NT2/D1 (cell line): ENCODE measurements at regions not wholly inside any gene's neighbourhood (a gene's known extent, or its start where the extent isn't known, plus 50 kb on each side); places are given as distances from the start of the nearest gene placed in this dataset.

Experiments used
- DNase-seq: peaks from one replicate; pipeline ENCODE4 v3.0.0-alpha.2; 2011; ENCODE audit warnings: low read depth, low spot score
- H3K27me3 ChIP-seq: 2 replicates; pipeline ENCODE4 v1.6.0; 2011; ENCODE audit warnings: mild to moderate bottlenecking; ENCODE audit not compliant: insufficient read length, insufficient read depth
- H3K36me3 ChIP-seq: 2 replicates; pipeline ENCODE4 v1.6.1; 2011; ENCODE audit warnings: mild to moderate bottlenecking, low read length, mixed read lengths; ENCODE audit not compliant: insufficient read depth, insufficient read length
- H3K4me1 ChIP-seq: 2 replicates; pipeline ENCODE4 v1.5.1; 2011; ENCODE audit not compliant: insufficient read depth, insufficient read length
- H3K4me3 ChIP-seq: 2 replicates; pipeline ENCODE4 v1.5.1; 2011; ENCODE audit warnings: low read depth; ENCODE audit not compliant: insufficient read length
- H3K9ac ChIP-seq: 2 replicates; pipeline ENCODE4 v1.6.0; 2011; ENCODE audit warnings: low read depth; ENCODE audit not compliant: insufficient read length
- H3K9me3 ChIP-seq: 2 replicates; pipeline ENCODE4 v1.5.1; 2011; ENCODE audit warnings: mild to moderate bottlenecking, low read length; ENCODE audit not compliant: insufficient read depth
- SUZ12 ChIP-seq: IDR thresholded peaks from 2 replicates; pipeline ENCODE4 v1.6.1; 2011; ENCODE audit not compliant: insufficient read length, insufficient read depth; ENCODE audit errors: extremely low read depth
- YY1 ChIP-seq: IDR thresholded peaks from 2 replicates; pipeline ENCODE4 v1.6.1; 2011; ENCODE audit not compliant: insufficient read length, insufficient read depth
- ZNF274 ChIP-seq: IDR thresholded peaks from 2 replicates; pipeline ENCODE4 v1.6.1; 2011; ENCODE audit warnings: mild to moderate bottlenecking, low read depth, low read length

- H3K36me3 ChIP-seq, result no peaks in the 10 kb centered on the region
- H3K9ac ChIP-seq, result no peak overlapping the region
- no peak for DNase-seq
- no peaks in the 10 kb centered on the region for H3K9me3 ChIP-seq
- H3K4me1 ChIP-seq, result no peaks in the 10 kb centered on the region
- no peak for TF ChIP-seq ZNF274
- TF ChIP-seq YY1, result no peak
- H3K4me3 ChIP-seq, result no peak overlapping the region
- no peaks in the 10 kb centered on the region for H3K27me3 ChIP-seq
These were observed 371.9 kb upstream of the CNTN4 start for GRCh38 chr3:1726741-1727140.

DNA sequence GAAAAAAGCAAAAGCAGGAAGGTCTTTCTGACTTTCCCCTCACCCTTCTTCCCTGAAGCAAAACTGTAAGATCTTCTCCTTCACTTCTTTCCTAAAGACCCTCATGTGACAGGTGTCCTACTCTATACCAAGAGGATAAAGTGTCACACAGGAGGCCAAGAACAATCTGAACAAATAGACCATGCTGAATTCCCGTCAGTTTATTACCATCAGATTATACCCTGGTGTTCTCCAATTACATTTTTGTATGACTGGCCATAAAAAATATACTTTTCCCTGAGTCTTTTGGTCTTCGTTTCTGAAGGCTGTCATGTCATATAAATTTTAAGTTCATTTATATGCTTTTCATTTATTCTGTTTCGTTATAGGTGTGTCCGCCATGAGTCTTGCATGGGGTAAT lies 371.4 kb upstream of the CNTN4 start:
- no peaks in the 10 kb centered on the region for H3K9me3 ChIP-seq
- H3K36me3 ChIP-seq, result no peaks in the 10 kb centered on the region
- H3K9ac ChIP-seq, result no peak overlapping the region
- no peaks in the 10 kb centered on the region for H3K27me3 ChIP-seq
- H3K4me1 ChIP-seq, result no peaks in the 10 kb centered on the region
- no peak overlapping the region for H3K4me3 ChIP-seq
- TF ChIP-seq SUZ12 (no peak), YY1 (no peak), ZNF274 (no peak)
- no peak for DNase-seq

DNA sequence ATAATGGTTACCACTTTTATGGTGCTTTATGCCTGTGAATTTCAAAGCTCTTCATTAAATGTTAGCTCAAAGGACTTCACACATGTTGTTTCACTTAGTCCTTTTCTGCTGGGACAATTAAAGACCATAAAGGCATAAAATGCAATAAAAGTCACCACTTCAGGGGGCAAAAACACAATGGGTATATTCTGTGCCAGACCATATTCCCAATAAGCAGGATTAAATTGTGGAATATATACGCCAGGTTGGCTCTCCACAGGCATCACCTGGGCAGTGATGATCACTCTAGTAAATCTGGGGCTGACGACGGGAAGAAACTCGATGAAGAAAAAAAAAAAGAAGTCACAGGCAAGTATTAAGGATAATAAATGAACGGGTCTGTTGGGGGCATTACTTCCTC lies 370.2 kb upstream of the CNTN4 start:
- Histone ChIP-seq H3K9me3 (no peaks in the 10 kb centered on the region), H3K9ac (no peak overlapping the region), H3K27me3 (no peaks in the 10 kb centered on the region), H3K4me3 (no peak overlapping the region), H3K4me1 (no peaks in the 10 kb centered on the region), H3K36me3 (no peaks in the 10 kb centered on the region)
- no peak for DNase-seq
- TF ChIP-seq ZNF274 (no peak), YY1 (no peak), SUZ12 (no peak)

DNA sequence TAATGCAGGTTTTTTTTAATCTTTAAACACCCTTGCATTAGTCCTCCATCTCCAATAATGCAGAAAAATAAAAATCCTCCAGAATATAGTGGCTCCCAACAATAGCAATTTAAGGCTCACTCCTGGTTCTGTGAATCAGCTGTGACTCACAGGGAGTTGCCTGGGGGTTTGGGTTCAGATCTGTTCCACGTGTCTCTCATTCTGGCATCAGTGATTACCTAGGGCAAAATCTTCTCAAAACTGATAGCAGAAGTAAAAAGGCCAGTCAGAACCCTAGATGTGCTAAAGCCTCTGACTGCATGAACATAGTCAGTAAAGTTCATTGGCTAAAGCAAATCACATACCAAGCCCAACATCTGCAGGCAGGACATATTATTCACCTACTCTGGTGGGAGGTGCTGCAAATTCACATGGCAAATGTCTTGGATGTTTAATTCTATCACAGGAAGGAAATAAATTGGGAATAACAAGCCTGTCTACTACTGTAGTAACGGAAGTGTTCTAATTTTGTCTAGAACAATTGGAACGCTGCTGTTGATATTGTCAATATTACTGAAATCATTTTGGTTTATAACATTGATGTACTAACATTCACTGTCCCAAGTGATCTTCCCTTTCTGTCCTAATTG lies 364.1 kb upstream of the CNTN4 start:
- H3K27me3 ChIP-seq, result no peaks in the 10 kb centered on the region
- no peak overlapping the region for H3K9ac ChIP-seq
- H3K9me3 ChIP-seq, result no peaks in the 10 kb centered on the region
- H3K4me1 ChIP-seq, result no peaks in the 10 kb centered on the region
- no peak overlapping the region for H3K4me3 ChIP-seq
- no peak for DNase-seq
- no peaks in the 10 kb centered on the region for H3K36me3 ChIP-seq
- TF ChIP-seq ZNF274 (no peak), SUZ12 (no peak), YY1 (no peak)

- no peak for DNase-seq
- TF ChIP-seq SUZ12, result no peak
- no peak for TF ChIP-seq ZNF274
- no peak for TF ChIP-seq YY1
- Histone ChIP-seq H3K4me1 (no peaks in the 10 kb centered on the region), H3K4me3 (no peak overlapping the region), H3K27me3 (no peaks in the 10 kb centered on the region), H3K9me3 (peaks cover 9% of the 10 kb centered on the region), H3K9ac (no peak overlapping the region), H3K36me3 (no peaks in the 10 kb centered on the region)
These were observed 346.5 kb upstream of the CNTN4 start for GRCh38 chr3:1752205-1752604.

- Histone ChIP-seq H3K4me1 (no peaks in the 10 kb centered on the region), H3K36me3 (no peaks in the 10 kb centered on the region), H3K4me3 (no peak overlapping the region), H3K27me3 (no peaks in the 10 kb centered on the region), H3K9ac (no peak overlapping the region), H3K9me3 (no peaks in the 10 kb centered on the region)
- TF ChIP-seq ZNF274 (no peak), SUZ12 (no peak), YY1 (no peak)
- DNase-seq, result no peak
These were observed 332.3 kb upstream of the CNTN4 start for GRCh38 chr3:1766384-1766783.

DNA sequence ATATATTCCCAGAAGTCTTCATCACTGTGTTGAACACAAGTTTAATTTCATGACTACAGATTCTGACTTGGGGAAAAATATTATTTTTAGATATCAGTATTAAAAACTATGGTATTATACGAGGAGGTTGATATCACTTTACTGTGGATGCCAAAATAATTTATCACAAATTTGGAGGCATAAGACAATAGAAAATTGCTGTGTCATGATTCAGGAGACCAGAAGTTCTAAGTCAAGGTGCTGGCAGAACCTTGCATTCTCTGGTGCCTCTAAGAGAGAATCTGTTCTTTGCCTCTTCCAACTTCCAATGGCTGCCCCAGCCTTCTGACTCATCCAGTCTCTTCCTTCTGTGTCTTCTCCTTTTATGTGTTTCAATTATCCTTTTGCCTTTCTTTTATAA lies 325.0 kb upstream of the CNTN4 start:
- Histone ChIP-seq H3K9ac (no peak overlapping the region), H3K4me3 (no peak overlapping the region), H3K9me3 (no peaks in the 10 kb centered on the region), H3K4me1 (no peaks in the 10 kb centered on the region), H3K27me3 (no peaks in the 10 kb centered on the region), H3K36me3 (no peaks in the 10 kb centered on the region)
- TF ChIP-seq SUZ12 (no peak), ZNF274 (no peak), YY1 (no peak)
- DNase-seq, result no peak
